ENCODE measurements at regions not wholly inside any gene's neighbourhood (a gene's known extent, or its start where the extent isn't known, plus 50 kb on each side); places are given as distances from the start of the nearest gene placed in this dataset.
A peak's percentile ranks its signal among the peaks of the same experiment; 100 is the strongest.

DNA sequence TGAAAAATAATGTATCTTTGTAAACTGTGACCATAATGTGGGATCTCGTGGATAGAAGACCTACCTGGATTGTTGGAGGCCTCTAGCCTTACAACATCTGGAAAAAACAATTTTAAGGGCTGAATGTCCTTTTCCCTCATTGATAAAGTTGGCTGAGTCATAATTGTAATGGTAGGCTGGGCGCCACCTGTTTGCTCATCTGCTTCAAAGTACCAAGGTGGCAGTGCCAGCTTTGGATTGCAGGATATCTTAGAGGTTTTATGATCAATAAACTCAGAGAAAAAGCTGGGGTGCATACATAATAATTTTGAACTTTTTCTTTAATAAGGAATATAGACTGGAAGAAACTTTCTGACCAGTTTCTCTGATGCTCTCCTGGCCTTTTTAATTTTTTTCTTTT is 653.4 kb downstream of the MMUT start:
- no peak for DNase-seq

DNA sequence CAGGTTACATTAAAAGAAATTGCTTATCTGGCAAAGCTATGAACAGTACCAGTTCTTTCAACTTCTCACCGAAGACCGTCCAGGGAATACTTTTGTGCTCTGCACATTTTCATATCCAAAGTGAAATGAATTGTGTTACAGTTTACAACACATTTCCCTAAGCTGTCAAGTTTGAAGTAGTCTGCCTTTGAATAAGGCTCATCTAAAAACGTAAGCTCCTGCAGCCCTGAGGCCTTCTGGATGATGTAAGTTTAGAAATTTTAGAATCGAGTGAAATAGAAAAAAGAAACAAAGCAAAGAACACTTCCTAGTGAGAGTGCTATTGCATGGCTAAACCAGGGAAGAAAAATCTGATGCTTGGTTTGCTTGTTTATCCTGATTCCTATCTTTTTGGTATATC is 653.8 kb downstream of the MMUT start:
- DNase-seq: no peak

- no peak for DNase-seq
Measured at GRCh38 chr6:48798296-48798695, 664.8 kb downstream of the MMUT start.

DNA sequence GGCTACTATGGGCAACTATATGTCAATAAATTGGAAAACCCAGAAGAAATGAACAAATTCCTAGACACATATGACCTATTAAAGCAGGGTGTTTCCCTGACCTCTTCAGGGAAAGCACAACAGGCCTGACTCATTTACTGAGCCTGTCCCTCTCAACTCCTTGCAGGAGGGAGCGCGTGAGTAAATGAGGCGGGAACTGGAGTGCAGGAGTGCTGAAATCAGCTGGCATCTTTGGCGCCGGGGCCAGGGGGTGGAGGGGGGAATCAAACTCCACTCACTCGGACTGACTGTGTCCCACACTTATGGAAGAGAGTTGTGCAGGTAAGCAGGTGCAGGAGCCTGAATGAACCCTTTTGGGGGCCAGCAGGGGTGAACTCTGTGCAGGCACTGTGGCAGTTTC is 671.2 kb upstream of the PTCHD4 start:
- no peak for DNase-seq

DNA sequence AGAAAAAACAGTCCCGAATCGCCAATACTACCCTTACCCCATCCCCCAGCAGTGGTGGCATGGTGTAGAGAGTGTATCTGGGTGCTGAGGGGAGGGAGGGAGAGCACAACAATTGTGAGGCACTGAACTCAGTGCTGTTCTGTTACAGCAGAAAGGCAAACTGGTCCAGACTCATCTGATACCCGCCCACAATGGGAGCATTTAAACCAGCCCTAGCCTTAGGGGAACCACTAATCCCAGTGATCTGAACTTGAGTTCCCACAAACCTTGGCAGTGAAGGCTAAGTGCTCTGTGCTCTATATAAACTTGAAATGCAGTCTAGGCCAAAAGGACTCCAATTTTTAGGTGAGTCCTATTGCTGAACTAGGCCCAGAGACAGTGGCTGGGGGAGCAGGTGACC is 666.4 kb upstream of the PTCHD4 start:
- DNase-seq: no peak

- peak; percentile 56 for DNase-seq
Measured at GRCh38 chr6:48775157-48775556, 664.2 kb upstream of the PTCHD4 start.

DNA sequence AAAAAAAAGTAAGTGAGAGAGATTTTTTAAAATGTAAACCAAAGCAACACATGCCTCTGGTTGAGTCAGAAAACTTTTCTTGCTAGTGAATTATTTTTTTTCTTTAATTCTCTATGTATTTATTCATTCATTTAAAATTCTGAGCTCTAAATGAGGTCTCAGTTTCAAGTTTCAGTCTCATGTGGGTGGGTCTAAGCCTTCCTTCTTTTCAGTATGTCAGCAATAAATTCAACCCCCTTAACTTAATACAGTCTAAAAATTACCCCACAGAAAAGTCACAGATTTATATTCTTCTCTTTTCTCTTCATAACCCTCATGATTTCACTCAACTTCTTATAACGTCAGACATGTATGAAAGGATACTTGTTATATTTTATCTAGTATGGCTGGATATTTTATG is 663.3 kb upstream of the PTCHD4 start:
- DNase-seq: no peak

- peak; percentile 67 for DNase-seq
Measured at GRCh38 chr6:48766349-48766748, 655.4 kb upstream of the PTCHD4 start.

DNA sequence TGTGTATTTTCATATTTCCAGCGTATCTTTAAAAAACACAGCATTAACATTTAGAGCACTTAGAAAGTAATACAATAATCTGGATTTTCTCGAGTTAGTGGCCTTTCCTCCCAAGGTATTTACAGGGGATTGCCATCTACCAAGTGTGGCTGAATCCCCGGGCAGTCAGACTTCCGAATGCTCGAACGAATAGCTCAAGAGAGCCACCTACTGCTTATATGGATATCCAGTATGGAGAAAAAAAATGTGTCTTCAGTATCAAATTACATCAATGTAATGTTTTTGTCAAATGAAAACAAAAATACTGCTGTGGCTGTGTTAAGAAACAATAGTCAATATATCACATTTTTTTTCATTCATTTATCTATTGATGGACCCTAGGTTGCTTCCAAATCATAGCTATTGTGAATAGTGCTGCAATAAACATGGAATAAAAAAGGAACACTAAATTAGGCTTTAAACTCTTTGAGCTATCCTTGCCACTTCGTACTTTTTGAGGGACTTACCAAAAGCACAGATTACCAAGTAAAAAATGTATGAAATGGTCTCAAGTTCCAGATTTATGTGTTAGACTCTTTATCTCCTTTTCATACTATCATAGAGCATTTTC is 654.5 kb upstream of the PTCHD4 start:
- DNase-seq: peak; percentile 68

- no peak for DNase-seq
Measured at GRCh38 chr6:48764286-48765044, 653.5 kb upstream of the PTCHD4 start.

GRCh38 chr6:48757661-48758060 is 646.7 kb upstream of the PTCHD4 start:
- peak; percentile 56 for DNase-seq

- no peak for DNase-seq
Measured at GRCh38 chr6:48755315-48755714, 644.3 kb upstream of the PTCHD4 start.

DNA sequence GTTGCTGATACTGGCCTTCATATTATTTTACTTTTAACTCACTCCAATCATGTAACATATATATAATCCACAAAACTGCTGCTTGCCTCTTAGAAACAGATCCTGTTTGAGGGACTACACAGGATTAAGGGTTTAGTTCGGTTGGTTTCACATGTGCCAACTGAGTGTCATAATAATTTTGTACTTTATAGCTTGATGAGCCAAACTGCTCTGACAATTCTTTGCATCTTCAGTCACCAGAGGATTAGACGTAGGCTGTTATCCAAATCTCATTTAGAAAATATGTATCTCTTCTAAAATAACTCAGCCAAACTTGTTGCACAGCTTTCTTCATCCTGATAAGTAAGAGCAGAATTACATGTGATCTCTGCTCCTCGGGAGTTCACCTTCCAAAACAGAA is 643.6 kb upstream of the PTCHD4 start:
- DNase-seq: no peak

DNA sequence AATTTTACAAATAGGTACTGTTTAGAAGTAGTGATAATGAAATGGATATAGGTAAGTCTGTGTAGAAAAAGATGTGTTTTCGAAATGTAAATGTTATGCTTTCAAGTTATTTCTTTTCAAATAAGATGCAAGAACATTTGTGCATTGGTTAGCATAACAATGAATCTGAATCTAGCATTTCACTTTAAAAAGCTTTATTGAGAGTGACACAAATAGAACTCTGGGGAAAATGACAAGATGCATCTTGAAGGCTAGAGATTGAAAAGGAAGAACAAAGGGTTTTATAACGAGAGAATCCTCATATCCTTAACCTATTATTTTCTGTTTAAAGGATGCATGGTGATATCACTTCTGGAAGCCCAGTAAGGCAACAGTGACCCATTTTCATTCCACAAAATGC is 639.9 kb upstream of the PTCHD4 start:
- no peak for DNase-seq

GRCh38 chr6:48747471-48747870 is 636.5 kb upstream of the PTCHD4 start:
- no peak for DNase-seq

- DNase-seq: peak; percentile 35
Measured at GRCh38 chr6:48747040-48747439, 636.0 kb upstream of the PTCHD4 start.

GRCh38 chr6:48744948-48745347 is 634.0 kb upstream of the PTCHD4 start:
- DNase-seq: peak; percentile 32

DNA sequence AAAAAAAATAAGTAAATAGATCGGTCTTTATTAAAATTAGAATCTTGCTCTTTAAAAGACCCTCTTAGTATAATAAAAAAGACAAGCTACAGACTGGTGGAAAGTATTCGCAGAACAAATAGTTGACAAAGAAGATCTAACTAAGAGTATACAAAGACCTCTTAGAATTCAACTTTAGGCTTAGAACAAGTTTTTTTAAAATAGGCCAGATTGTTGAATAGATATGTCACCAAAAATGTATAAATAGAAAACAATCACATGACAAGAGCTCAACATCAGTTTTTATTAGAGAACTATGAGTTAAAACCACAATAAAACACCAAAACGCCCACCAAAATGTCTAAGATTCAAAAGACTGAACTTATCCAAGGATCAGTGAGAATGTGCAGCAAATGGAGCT is 632.7 kb upstream of the PTCHD4 start:
- DNase-seq: no peak

DNA sequence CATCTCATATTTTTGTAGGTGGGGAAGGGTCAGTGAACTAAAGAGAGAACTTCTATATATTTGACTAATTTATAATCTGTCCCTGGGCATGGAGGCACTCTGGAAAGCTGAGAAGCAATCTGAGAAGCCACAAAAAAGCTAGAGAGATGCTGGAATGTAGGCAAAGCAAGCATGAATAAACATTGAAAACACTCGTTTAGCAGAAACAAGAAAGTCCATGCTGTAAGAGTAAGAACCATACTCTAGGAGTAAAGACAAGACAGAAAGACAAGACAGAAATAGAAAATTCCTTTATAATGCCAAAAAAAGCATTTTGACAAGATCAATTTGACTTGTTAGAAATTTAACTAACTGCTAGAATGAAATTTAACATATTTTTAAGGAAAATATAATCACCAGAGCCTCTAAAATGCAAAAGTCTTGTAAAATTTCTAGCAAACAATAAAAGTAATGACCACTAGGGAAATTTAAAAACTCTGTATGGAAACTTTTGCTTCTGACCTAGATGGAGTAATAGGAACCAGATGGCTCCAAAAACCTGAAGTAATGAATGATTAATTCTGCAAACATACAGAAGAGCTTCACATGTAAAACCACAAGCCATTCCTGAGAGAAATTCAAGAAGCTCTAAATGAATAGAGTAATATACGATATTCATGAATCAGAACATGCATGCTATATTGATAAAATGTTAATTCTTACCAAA is 625.7 kb upstream of the PTCHD4 start:
- DNase-seq: peak; percentile 79

- no peak for DNase-seq
Measured at GRCh38 chr6:48735846-48736245, 624.8 kb upstream of the PTCHD4 start.

DNA sequence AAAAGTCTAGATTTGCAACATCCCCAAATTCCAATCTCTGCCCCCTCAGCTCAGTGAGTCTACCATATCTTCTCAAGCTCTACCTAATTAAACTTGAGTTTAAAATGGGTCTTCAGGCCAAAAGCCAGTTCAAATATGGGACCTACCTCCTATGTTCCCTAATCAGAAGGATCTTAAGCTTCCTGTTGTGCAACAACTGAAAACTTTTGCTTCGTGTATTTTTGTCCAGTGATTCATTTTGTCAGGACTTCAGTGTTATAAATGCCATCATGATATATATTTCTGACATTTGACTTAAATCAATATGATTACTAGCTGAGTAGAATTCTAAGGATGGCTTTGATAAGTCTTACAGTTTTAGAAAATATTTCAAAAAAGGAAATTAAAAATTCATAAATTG is 622.6 kb upstream of the PTCHD4 start:
- DNase-seq: peak; percentile 48

DNA sequence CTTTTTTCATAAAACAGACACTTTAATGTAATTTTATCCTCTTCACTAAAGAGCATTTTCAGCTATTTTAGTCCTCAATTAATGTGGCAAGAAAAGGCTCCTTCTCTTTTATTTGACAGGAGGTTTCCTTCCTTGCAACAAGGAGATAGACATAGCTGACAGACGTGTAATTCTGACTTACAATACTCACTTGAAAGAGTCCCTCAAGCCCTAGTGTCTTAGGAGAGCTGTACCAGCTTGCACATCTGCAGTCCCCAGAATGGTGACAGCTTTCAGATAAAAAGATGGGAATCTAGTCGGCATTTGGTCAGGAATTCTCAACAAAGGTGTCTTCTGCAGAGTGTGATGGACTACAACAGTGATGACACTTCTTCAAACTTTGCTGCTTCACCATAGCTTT is 603.7 kb upstream of the PTCHD4 start:
- DNase-seq: no peak

GRCh38 chr6:48714250-48714649 is 603.3 kb upstream of the PTCHD4 start:
- DNase-seq: no peak

- DNase-seq: no peak
Measured at GRCh38 chr6:48713612-48714011, 602.6 kb upstream of the PTCHD4 start.
